Nephron (organoid): ENCODE measurements at regions not wholly inside any gene's neighbourhood (a gene's known extent, or its start where the extent isn't known, plus 50 kb on each side); places are given as distances from the start of the nearest gene placed in this dataset.

Experiments used
- H3K27ac Mint-ChIP-seq, 3 experiments: 2 replicates each; pipeline ENCODE4 v1.8.0; 2020; ENCODE audit warnings: mixed read lengths in 3 of 3, mild to moderate bottlenecking in 2 of 3, moderate library complexity in 1 of 3
- H3K27me3 Mint-ChIP-seq: 2 replicates; pipeline ENCODE4 v1.8.0; 2021; ENCODE audit warnings: low read depth, mild to moderate bottlenecking, moderate library complexity, mixed read lengths
- H3K36me3 Mint-ChIP-seq: 2 replicates; pipeline ENCODE4 v1.8.0; 2020; ENCODE audit warnings: low read depth, mixed read lengths
- H3K4me1 Mint-ChIP-seq: 2 replicates; pipeline ENCODE4 v1.8.0; 2020; ENCODE audit warnings: mixed read lengths
- H3K4me3 Mint-ChIP-seq, 3 experiments: 2 replicates each; pipeline ENCODE4 v1.8.0; 2020; ENCODE audit warnings: mild to moderate bottlenecking in 3 of 3, mixed read lengths in 3 of 3, moderate library complexity in 2 of 3
- H3K9me3 Mint-ChIP-seq: 2 replicates; pipeline ENCODE4 v1.8.0; 2020; ENCODE audit warnings: mixed read lengths
- TF ChIP-seq, protein P1 (sequence below), 3 experiments: fragments of 200-600 bp; sonication (generic); IDR thresholded peaks; one replicate each; pipeline ENCODE4 v1.5.0; 2021; ENCODE audit warnings: antibody characterized with exemption in 3 of 3; ENCODE audit not compliant: unreplicated experiment in 3 of 3

DNA sequence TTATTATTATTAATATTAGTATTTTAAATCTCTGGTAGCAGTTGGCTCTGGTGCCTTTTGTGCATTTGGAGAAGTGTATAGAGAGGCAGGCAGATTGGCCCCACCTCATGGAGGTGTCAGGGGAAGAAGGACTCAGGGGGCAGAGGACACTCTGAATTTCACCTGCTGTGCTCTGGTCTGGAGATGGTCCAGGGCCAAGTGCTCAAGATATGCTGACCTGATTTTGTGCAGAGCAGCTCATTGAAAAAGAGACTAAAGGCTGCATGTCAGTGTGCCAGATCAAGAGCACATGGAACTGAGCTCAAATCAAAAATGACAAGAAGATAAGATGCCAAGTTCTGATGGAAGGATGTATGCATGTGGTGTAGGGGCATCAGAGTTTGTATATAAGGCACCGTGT lies 323.6 kb upstream of the TNP1 start:
- TF ChIP-seq, protein P1, sequence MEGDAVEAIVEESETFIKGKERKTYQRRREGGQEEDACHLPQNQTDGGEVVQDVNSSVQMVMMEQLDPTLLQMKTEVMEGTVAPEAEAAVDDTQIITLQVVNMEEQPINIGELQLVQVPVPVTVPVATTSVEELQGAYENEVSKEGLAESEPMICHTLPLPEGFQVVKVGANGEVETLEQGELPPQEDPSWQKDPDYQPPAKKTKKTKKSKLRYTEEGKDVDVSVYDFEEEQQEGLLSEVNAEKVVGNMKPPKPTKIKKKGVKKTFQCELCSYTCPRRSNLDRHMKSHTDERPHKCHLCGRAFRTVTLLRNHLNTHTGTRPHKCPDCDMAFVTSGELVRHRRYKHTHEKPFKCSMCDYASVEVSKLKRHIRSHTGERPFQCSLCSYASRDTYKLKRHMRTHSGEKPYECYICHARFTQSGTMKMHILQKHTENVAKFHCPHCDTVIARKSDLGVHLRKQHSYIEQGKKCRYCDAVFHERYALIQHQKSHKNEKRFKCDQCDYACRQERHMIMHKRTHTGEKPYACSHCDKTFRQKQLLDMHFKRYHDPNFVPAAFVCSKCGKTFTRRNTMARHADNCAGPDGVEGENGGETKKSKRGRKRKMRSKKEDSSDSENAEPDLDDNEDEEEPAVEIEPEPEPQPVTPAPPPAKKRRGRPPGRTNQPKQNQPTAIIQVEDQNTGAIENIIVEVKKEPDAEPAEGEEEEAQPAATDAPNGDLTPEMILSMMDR (IDR thresholded peaks at IDR 0.05; ENCODE audit: unreplicated experiment in 3 of 3): no peak
- H3K27me3 Mint-ChIP-seq: no peaks in the 10 kb centered on the region
- no peaks in the 10 kb centered on the region for H3K36me3 Mint-ChIP-seq
- peaks cover 38% of the 10 kb centered on the region for H3K4me1 Mint-ChIP-seq
- H3K9me3 Mint-ChIP-seq: peaks cover 10% of the 10 kb centered on the region
- no peak overlapping the region for H3K4me3 Mint-ChIP-seq
- peak overlapping the region in 1 of 3 experiments; percentile 20 for H3K27ac Mint-ChIP-seq

DNA sequence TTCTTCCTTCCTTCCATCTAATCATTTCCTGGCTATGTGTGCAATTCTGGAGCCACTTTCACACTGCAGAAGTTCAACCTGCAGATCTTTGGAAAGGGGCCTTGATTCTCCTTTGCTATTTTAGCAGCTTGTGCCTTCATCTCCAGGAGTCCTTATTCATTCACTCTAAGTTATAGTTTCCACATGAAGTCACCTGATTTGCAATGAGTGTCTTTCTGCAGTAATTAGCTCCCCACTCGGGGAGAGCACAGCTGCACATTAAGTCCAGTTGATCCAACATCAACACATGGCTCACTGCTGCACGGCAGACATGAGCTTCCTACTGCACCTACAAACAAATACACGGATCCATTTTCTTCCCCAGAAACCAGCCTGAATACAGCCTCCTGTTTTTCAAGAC lies 323.1 kb upstream of the TNP1 start:
- peak overlapping the region in 2 of 3 experiments; percentile 20 to 45 for H3K27ac Mint-ChIP-seq

DNA sequence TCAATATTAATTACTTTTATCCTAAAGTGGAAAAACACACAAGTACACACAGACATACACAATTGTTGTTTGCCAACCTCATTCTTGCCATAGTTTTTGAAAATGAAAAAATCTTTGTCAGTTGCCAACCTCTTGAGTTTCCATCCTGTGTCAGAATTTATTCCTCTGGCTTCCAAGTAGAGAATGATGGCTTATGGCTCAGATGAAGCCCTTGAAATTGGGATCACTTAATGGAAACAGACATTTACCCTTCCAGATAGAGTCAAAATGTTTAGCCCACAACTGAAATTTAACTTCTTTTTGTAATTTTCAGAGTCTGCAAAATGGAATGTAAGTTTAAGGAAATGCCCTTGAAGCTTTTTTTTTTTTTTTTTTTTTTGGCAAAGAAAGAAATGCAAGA lies 321.6 kb upstream of the TNP1 start:
- H3K36me3 Mint-ChIP-seq: peaks cover 3% of the 10 kb centered on the region
- no peak overlapping the region for H3K4me3 Mint-ChIP-seq
- H3K27ac Mint-ChIP-seq: no peak overlapping the region
- peaks cover 24% of the 10 kb centered on the region for H3K9me3 Mint-ChIP-seq
- no peaks in the 10 kb centered on the region for H3K27me3 Mint-ChIP-seq
- TF ChIP-seq, protein P1 (IDR thresholded peaks at IDR 0.05; ENCODE audit: unreplicated experiment in 3 of 3): no peak
- H3K4me1 Mint-ChIP-seq: peaks cover 31% of the 10 kb centered on the region

More for the DNA sequence above, 323.1 kb upstream of the TNP1 start:
- Mint-ChIP-seq H3K9me3 (peaks cover 14% of the 10 kb centered on the region), H3K4me1 (peaks cover 38% of the 10 kb centered on the region), H3K27me3 (no peaks in the 10 kb centered on the region), H3K36me3 (peaks cover 3% of the 10 kb centered on the region), H3K4me3 (no peak overlapping the region)
- TF ChIP-seq, protein P1 (IDR thresholded peaks at IDR 0.05; ENCODE audit: unreplicated experiment in 3 of 3): no peak

- peaks cover 31% of the 10 kb centered on the region for H3K9me3 Mint-ChIP-seq
- H3K27ac Mint-ChIP-seq: no peak overlapping the region
- H3K36me3 Mint-ChIP-seq: peaks cover 3% of the 10 kb centered on the region
- no peak overlapping the region for H3K4me3 Mint-ChIP-seq
- TF ChIP-seq, protein P1 (IDR thresholded peaks at IDR 0.05; ENCODE audit: unreplicated experiment in 3 of 3): no peak
- H3K27me3 Mint-ChIP-seq: no peaks in the 10 kb centered on the region
- H3K4me1 Mint-ChIP-seq: peaks cover 22% of the 10 kb centered on the region
Observed at GRCh38 chr2:217179854-217180253, 320.0 kb upstream of the TNP1 start.

GRCh38 chr2:217178341-217178740 lies 318.5 kb upstream of the TNP1 start:
- peaks cover 3% of the 10 kb centered on the region for H3K36me3 Mint-ChIP-seq
- TF ChIP-seq, protein P1 (IDR thresholded peaks at IDR 0.05; ENCODE audit: unreplicated experiment in 3 of 3): no peak
- H3K27me3 Mint-ChIP-seq: no peaks in the 10 kb centered on the region
- H3K4me3 Mint-ChIP-seq: no peak overlapping the region
- peaks cover 18% of the 10 kb centered on the region for H3K4me1 Mint-ChIP-seq
- H3K27ac Mint-ChIP-seq: peak overlapping the region in 1 of 3 experiments; percentile 75
- H3K9me3 Mint-ChIP-seq: peaks cover 36% of the 10 kb centered on the region

DNA sequence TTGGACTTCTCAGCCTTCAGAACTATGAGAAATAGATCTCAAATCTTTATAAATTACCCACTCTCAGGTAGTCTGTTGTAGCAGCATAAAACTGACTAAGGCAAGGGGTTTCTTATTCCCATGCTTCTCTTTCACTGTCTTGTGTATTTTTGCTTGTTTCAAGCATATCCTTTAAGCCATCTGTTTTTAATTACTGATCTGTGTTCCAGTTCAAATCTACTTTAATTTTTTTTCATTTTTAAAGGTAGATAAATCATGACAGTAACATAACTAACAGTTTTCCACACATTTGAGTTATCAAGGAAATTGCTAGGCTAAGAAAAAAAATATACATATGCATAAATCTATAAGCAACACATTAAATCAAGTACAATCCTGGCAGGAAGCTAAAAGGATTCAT lies 317.9 kb upstream of the TNP1 start:
- peaks cover 36% of the 10 kb centered on the region for H3K9me3 Mint-ChIP-seq
- no peak overlapping the region for H3K4me3 Mint-ChIP-seq
- peaks cover 3% of the 10 kb centered on the region for H3K36me3 Mint-ChIP-seq
- peaks cover 12% of the 10 kb centered on the region for H3K4me1 Mint-ChIP-seq
- no peaks in the 10 kb centered on the region for H3K27me3 Mint-ChIP-seq
- TF ChIP-seq, protein P1 (IDR thresholded peaks at IDR 0.05; ENCODE audit: unreplicated experiment in 3 of 3): no peak
- peak overlapping the region; percentile 71 to 92 (median 75) for H3K27ac Mint-ChIP-seq
